ENCODE measurements at regions not wholly inside any gene's neighbourhood (a gene's known extent, or its start where the extent isn't known, plus 50 kb on each side); places are given as distances from the start of the nearest gene placed in this dataset.

- DNase-seq (ENCODE audit: low spot score): no peak
Measured at GRCh38 chr12:98352835-98353234, 162.6 kb upstream of the TMPO start.

- no peak for DNase-seq (ENCODE audit: low spot score)
Measured at GRCh38 chr12:98354520-98355035, 160.8 kb upstream of the TMPO start.

GRCh38 chr12:98355322-98355721 is 160.1 kb upstream of the TMPO start:
- DNase-seq (ENCODE audit: low spot score): peak; percentile 22

GRCh38 chr12:98355933-98356332 is 159.5 kb upstream of the TMPO start:
- DNase-seq (ENCODE audit: low spot score): no peak

GRCh38 chr12:98358144-98358543 is 157.2 kb upstream of the TMPO start:
- DNase-seq (ENCODE audit: low spot score): no peak

GRCh38 chr12:98359856-98360255 is 155.5 kb upstream of the TMPO start:
- DNase-seq (ENCODE audit: low spot score): no peak

- no peak for DNase-seq (ENCODE audit: low spot score)
Measured at GRCh38 chr12:98360401-98360800, 155.0 kb upstream of the TMPO start.

GRCh38 chr12:98369581-98369980 is 145.8 kb upstream of the TMPO start:
- DNase-seq (ENCODE audit: low spot score): no peak

GRCh38 chr12:98370976-98371375 is 144.4 kb upstream of the TMPO start:
- DNase-seq (ENCODE audit: low spot score): no peak

GRCh38 chr12:98371419-98371818 is 144.0 kb upstream of the TMPO start:
- no peak for DNase-seq (ENCODE audit: low spot score)

- no peak for DNase-seq (ENCODE audit: low spot score)
Measured at GRCh38 chr12:98372340-98373024, 142.9 kb upstream of the TMPO start.

- peak; percentile 67 for DNase-seq (ENCODE audit: low spot score)
Measured at GRCh38 chr12:98373025-98373554, 142.3 kb upstream of the TMPO start.

GRCh38 chr12:98374007-98374406 is 141.4 kb upstream of the TMPO start:
- DNase-seq (ENCODE audit: low spot score): peak; percentile 20

- no peak for DNase-seq (ENCODE audit: low spot score)
Measured at GRCh38 chr12:98379106-98379505, 136.3 kb upstream of the TMPO start.

GRCh38 chr12:98385641-98386040 is 129.7 kb upstream of the TMPO start:
- no peak for DNase-seq (ENCODE audit: low spot score)

GRCh38 chr12:98387444-98387843 is 127.9 kb upstream of the TMPO start:
- DNase-seq (ENCODE audit: low spot score): no peak

GRCh38 chr12:98388126-98388525 is 127.3 kb upstream of the TMPO start:
- DNase-seq (ENCODE audit: low spot score): no peak

GRCh38 chr12:98389593-98389992 is 125.8 kb upstream of the TMPO start:
- no peak for DNase-seq (ENCODE audit: low spot score)

- peak; percentile 67 for DNase-seq (ENCODE audit: low spot score)
Measured at GRCh38 chr12:98397323-98398105, 117.9 kb upstream of the TMPO start.

GRCh38 chr12:98399532-98399931 is 115.9 kb upstream of the TMPO start:
- DNase-seq (ENCODE audit: low spot score): peak; percentile 43

- no peak for DNase-seq (ENCODE audit: low spot score)
Measured at GRCh38 chr12:98401427-98401826, 114.0 kb upstream of the TMPO start.

GRCh38 chr12:98402091-98402490 is 113.3 kb upstream of the TMPO start:
- no peak for DNase-seq (ENCODE audit: low spot score)

GRCh38 chr12:98402671-98403070 is 112.7 kb upstream of the TMPO start:
- no peak for DNase-seq (ENCODE audit: low spot score)

Measured in COLO829 (cell line).